HG03139 (cell line): ENCODE measurements at regions not wholly inside any gene's neighbourhood (a gene's known extent, or its start where the extent isn't known, plus 50 kb on each side); places are given as distances from the start of the nearest gene placed in this dataset.

Source experiments
- ATAC-seq: cut with Tn5 transposase; IDR thresholded peaks from one replicate; pipeline ENCODE4 v1.9.1; 2021; ENCODE audit not compliant: unreplicated experiment

DNA sequence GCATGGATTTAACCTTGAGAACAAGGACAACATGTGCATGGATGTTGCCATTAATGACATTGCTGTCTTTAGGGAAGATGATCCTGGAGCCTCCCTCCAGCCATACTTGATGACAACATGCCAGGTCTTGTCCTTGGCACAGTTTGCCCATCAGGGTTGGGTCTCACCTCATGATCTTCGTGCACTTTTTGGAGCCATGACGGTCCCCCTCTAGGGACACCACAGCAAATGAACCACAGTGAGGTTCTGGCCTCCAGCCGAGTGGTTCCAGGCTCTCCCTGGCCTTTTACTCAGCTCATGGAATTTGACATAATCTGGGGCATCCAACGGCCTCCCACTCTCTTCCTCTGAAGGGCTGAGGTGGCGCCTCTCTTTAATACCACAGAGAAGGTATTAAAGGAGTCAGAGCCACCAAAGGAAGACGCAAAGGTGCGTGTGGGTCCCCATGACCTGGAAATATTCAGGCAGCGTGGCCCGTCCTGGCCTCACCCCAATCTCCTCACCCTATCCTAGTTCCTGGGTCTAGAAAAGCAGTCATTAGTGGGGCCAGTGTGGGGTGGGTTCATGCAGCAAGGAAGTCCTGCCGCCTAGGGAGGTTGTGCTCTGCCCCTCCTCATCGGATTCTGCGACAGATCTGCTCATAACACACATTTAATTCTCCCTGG lies 184.8 kb downstream of the CXCL12 start:
- no peak for ATAC-seq

DNA sequence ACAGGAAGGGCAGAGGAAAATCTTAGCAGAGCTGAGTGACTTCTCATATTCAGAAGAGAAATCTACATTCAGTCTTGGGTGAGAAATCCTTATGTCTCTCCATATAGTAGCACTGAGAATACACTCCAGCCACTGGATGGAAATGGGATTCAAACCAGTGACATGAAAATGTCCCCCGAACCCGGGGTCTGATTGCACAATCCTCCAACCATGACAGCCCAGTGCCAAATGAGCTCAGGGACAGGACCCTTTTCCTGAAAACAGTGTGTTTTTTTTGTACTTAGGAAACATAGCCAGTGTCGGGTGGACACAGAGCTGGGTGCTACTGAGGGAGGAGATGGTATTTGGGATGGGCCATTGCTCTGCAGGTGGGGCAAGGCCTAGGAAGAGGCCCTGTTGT lies 185.6 kb downstream of the CXCL12 start:
- ATAC-seq = no peak

GRCh38 chr10:44198780-44199097 lies 186.2 kb downstream of the CXCL12 start:
- ATAC-seq = no peak

DNA sequence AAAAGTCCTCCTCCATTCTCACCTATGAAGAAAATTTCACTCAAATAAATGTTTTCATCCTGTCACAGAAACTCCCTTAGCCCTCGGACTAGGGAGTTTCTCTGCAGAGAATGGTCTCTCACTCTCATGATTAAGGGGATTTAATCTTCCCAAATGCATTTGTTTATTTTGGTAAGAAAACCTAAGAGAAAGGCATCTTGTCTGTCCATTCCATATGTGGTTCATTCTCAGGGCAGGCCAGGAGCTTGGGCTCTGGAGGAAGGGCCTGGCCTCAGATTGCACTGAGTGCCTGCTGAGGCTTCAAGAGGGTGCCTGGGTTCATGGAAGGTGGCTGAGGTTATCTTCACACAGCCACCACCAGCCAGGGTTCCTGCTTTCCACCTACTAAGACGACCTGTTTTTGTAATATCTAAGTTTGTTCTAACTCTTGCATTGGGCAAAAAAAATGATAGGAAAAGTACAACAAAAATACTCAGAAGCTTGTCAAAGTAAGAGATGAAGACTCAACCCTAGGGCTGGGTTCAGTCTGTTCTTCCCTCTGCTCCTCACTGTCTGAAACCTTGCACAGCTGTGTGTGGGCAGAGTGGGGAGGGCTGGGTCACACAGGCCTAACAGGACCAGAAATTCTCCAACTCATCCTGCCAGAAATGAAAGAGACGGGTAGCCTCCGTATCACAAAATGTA lies 186.7 kb downstream of the CXCL12 start:
- ATAC-seq = no peak

DNA sequence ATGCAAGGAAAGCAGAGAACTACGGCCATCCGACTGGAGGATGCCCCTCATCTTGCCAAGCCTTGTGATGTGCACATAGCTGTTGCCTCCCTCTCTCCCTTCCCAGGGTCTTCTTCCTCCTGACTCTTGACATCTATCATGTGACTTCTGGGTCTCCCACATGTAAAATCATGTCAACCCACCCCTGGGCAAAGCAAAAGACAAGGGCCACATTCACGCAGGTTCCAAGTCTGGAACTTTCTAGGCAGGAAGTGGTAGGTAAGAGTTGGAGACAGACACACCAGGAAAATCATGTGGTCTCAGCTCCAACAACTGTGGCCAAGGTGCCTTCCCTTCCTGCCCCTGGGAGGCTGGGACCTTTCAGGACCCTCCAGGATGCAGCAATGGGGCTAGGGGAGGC lies 187.3 kb downstream of the CXCL12 start:
- ATAC-seq = no peak

DNA sequence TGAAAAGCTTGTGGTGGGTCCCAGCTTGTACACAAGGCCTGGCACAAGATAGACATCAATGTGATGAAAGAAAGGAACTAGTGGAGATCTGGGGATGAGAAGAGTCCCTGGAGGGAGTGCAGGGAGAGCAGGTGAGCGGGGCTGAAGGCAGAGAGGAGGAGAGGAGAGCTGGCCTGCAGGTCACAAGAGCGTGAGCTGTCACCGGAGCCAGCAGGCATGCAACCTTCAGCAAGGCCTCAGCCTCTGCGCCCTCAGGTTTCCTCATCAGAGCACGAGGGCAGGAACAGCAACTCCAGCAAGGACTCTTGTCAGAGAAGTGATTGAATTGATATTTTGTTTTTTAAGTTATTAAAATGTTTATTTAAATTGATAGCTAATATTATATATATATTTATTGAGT lies 188.6 kb downstream of the CXCL12 start:
- no peak for ATAC-seq

GRCh38 chr10:44196008-44196320 lies 188.9 kb downstream of the CXCL12 start:
- ATAC-seq = no peak

GRCh38 chr10:44195112-44196007 lies 189.5 kb downstream of the CXCL12 start:
- ATAC-seq = no peak

DNA sequence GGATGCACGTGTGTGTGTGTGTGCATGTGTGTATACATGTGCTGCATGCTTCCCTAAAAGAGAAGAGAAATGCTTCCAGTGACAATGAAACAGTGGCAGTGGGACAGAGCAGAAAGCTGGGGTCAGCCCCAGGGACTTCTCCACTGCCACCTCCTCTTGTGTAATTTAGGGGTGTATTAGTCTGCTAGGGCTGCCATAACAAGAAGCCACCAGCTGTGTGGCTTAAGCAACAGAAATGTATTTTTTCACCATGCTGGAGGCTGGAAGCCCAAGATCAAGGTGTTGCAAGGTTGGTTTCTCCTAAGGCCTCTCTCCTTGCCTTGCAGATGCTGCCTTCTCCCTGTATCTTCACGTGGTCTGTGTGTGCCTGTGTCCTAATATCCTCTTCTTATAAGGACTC lies 190.5 kb downstream of the CXCL12 start:
- ATAC-seq = no peak

- no peak for ATAC-seq
These were observed 191.2 kb downstream of the CXCL12 start for GRCh38 chr10:44193567-44194220.

DNA sequence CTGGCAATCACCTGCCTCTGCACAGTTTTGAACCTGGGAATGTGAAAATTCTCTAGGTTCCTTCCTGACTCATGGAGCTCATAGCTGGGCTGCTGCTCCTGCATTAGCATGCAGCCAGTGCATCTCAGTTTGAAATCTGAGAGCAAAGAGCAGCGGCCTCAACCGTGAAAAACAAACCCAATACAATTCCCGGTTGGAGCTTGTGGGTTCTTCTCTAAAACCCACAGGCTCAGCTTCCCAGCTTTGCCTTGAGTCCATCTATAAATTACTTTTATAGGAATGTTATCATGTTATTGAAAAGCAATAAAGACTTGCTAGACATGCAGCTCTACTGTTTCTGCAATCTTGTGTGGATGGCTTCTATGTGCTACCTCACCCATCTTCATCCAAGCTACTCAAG lies 191.7 kb downstream of the CXCL12 start:
- ATAC-seq = no peak

- no peak for ATAC-seq
These were observed 192.5 kb downstream of the CXCL12 start for GRCh38 chr10:44192435-44192834.

GRCh38 chr10:44190541-44190940 lies 194.4 kb downstream of the CXCL12 start:
- ATAC-seq = no peak

DNA sequence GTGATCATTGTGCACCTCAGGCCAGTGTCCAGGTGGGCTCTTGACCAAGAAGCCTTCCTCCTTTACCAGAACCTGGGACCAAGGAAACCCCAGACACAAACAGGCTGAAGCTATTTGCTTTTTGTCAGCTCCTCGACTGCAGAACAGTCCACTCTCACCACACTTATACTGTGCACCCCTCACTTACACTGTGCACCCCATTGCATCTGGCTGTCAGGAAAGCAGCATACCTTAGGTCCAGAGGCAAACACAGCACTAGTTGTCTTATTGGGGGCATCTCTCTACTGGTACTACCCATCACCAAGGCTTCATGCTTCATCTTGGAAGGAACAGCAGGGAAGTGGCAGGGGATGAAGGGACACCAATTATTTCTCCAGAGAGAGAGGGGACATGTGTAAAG lies 198.1 kb downstream of the CXCL12 start:
- ATAC-seq = no peak

GRCh38 chr10:44186150-44186549 lies 198.7 kb downstream of the CXCL12 start:
- no peak for ATAC-seq

GRCh38 chr10:44185315-44185666 lies 199.6 kb downstream of the CXCL12 start:
- ATAC-seq = no peak

DNA sequence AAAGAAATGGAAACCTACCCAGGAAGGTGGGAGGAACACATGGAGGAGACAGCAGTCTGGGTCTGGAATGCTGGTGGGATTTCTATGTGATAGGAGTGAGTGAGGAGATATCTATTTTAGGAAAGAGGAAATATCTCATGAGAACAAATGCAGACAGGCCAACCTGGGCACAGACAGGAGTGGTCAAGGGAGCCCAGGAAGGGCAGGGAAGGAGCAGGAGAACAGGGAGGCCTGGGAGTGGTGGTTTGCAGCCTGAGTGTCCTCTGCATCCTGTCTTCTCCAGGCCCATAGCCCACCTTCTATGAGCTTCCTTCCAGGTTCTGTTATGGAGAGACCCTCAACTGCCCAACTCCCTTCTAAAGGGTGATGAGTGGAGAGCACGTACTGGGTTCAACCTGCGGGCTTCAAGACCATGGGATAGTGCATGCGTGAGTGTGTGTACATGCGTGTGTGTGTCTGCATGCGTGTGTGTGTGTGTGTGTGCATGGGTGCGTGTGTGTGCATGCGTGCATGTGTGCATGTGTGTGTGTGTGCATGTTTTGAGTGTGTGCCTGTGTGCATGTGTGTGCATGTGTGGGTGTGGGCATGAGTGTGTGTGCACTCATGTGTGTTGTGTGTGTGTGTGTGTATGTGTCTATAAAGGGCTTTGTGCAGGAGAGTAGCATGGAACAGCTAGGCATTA lies 200.1 kb downstream of the CXCL12 start:
- no peak for ATAC-seq

DNA sequence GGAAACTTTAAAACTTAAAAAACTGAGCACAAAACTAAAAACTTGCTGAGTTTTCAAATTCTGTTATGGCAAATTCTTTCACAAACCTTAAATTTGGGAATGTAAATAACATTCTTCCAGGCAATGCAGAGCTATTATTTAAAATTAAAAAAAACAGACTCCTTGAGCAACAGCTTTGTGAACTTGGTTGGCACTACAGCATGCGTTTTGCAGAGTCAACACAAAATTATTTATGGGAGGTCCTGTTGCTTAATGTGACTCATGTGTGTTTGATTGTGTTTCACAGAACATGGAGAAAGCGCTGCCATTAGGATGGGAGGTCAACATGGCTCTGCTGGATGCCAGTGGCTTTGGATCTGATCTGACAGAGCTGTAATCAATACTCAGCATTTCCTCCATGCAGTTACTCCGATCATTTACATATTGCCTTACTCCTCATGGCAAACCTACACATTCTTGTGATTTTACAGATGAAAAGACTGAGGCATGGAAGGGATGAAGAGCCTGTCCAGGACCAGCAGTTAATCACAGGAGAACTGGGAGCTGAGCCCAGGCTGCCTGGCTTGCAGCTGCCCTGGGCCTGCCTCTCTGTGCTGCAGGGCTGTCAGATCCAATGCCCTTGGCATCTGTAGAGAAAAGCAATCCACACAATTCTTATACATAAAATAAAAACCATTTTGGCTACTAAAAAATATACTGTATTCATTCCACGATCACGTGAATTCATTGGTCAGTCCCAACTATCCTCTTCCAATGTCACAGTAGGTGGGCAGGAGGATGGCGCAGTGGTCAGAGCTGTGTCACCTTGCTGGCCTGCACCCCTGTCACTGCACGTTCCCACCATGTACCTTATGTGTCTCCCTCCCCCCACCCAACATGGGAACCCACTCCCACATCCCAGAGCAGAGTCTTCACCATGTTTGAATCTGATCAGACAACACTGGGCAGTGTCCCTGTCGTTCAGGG lies 200.9 kb downstream of the CXCL12 start:
- ATAC-seq = no peak

DNA sequence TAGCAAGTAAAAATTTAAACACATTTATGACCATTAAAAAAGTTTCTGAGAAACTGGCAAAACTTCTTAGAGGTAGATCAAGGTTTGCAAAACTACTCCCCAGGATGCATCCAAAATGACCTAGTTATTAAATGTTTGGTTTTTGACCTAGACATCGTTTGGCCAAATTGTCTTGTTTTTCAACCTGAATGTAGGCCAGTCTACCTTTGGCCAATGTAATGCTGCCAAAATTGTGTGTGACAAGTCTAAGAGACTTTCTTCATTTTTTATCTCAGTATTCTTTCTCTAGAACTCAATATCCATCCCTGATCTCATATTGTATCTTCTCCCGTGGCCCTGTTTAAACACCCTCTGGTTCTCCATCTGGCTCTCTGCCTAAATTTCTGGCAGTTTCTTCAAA lies 202.0 kb downstream of the CXCL12 start:
- ATAC-seq = no peak
